HG02852 (cell line): ENCODE measurements at regions not wholly inside any gene's neighbourhood (a gene's known extent, or its start where the extent isn't known, plus 50 kb on each side); places are given as distances from the start of the nearest gene placed in this dataset.
"Not testable (repeated sequence)": the region's sequence is repeated elsewhere in the genome, so short reads cannot be mapped to it uniquely, and the experiment has no call there.

Source experiments
- ATAC-seq: cut with Tn5 transposase; IDR thresholded peaks from one replicate; pipeline ENCODE4 v1.9.1; 2021; ENCODE audit warnings: mild to moderate bottlenecking, moderate library complexity; ENCODE audit not compliant: unreplicated experiment

GRCh38 chr10:25851548-25851947 is 82.5 kb upstream of the MYO3A start:
- no peak for ATAC-seq

- no peak for ATAC-seq
These were observed 81.6 kb upstream of the MYO3A start for GRCh38 chr10:25852364-25852941.

GRCh38 chr10:25858076-25858475 is 76.0 kb upstream of the MYO3A start:
- no peak for ATAC-seq

GRCh38 chr10:25865267-25865666 is 68.8 kb upstream of the MYO3A start:
- ATAC-seq: no peak

- ATAC-seq: no peak
These were observed 66.7 kb upstream of the MYO3A start for GRCh38 chr10:25867321-25867720.

- ATAC-seq: no peak
These were observed 64.9 kb upstream of the MYO3A start for GRCh38 chr10:25869067-25869591.

GRCh38 chr10:25869609-25870008 is 64.4 kb upstream of the MYO3A start:
- no peak for ATAC-seq

GRCh38 chr10:25874402-25874801 is 59.6 kb upstream of the MYO3A start:
- not testable (repeated sequence) for ATAC-seq

- ATAC-seq: peak; percentile 93
These were observed 58.4 kb upstream of the MYO3A start for GRCh38 chr10:25875556-25876165.

- ATAC-seq: no peak
These were observed 56.7 kb upstream of the MYO3A start for GRCh38 chr10:25877296-25877695.
